NT2/D1 (cell line): ENCODE measurements at regions not wholly inside any gene's neighbourhood (a gene's known extent, or its start where the extent isn't known, plus 50 kb on each side); places are given as distances from the start of the nearest gene placed in this dataset.

Experiments used
- DNase-seq: peaks from one replicate; pipeline ENCODE4 v3.0.0-alpha.2; 2011; ENCODE audit warnings: low read depth, low spot score
- H3K27me3 ChIP-seq: 2 replicates; pipeline ENCODE4 v1.6.0; 2011; ENCODE audit warnings: mild to moderate bottlenecking; ENCODE audit not compliant: insufficient read length, insufficient read depth
- H3K36me3 ChIP-seq: 2 replicates; pipeline ENCODE4 v1.6.1; 2011; ENCODE audit warnings: mild to moderate bottlenecking, low read length, mixed read lengths; ENCODE audit not compliant: insufficient read depth, insufficient read length
- H3K4me1 ChIP-seq: 2 replicates; pipeline ENCODE4 v1.5.1; 2011; ENCODE audit not compliant: insufficient read depth, insufficient read length
- H3K4me3 ChIP-seq: 2 replicates; pipeline ENCODE4 v1.5.1; 2011; ENCODE audit warnings: low read depth; ENCODE audit not compliant: insufficient read length
- H3K9ac ChIP-seq: 2 replicates; pipeline ENCODE4 v1.6.0; 2011; ENCODE audit warnings: low read depth; ENCODE audit not compliant: insufficient read length
- H3K9me3 ChIP-seq: 2 replicates; pipeline ENCODE4 v1.5.1; 2011; ENCODE audit warnings: mild to moderate bottlenecking, low read length; ENCODE audit not compliant: insufficient read depth
- SUZ12 ChIP-seq: IDR thresholded peaks from 2 replicates; pipeline ENCODE4 v1.6.1; 2011; ENCODE audit not compliant: insufficient read length, insufficient read depth; ENCODE audit errors: extremely low read depth
- YY1 ChIP-seq: IDR thresholded peaks from 2 replicates; pipeline ENCODE4 v1.6.1; 2011; ENCODE audit not compliant: insufficient read length, insufficient read depth
- ZNF274 ChIP-seq: IDR thresholded peaks from 2 replicates; pipeline ENCODE4 v1.6.1; 2011; ENCODE audit warnings: mild to moderate bottlenecking, low read depth, low read length

DNA sequence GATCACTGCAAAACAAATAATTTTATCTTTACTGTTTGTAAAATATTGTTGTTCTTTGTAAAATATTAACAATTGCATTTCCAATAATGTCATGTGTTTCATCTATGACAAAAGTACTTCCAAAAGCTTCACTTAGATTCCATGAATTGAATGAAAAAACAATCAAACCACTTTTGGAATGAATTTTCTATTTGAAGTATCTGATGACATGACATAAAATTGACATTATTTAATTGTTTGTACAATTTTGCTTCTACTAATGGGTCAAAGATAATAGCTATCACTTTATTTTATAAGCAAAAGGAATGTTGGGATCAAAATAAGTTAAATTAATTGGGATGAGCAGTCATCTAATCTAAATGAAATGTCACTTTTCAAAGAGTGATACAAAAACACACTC is 684.3 kb downstream of the NR2F1-AS1 start:
- Histone ChIP-seq H3K27me3 (no peaks in the 10 kb centered on the region), H3K4me1 (no peaks in the 10 kb centered on the region), H3K36me3 (no peaks in the 10 kb centered on the region), H3K9ac (no peak overlapping the region), H3K9me3 (no peaks in the 10 kb centered on the region), H3K4me3 (no peak overlapping the region)
- DNase-seq: no peak
- TF ChIP-seq SUZ12 (no peak), ZNF274 (no peak), YY1 (no peak)

DNA sequence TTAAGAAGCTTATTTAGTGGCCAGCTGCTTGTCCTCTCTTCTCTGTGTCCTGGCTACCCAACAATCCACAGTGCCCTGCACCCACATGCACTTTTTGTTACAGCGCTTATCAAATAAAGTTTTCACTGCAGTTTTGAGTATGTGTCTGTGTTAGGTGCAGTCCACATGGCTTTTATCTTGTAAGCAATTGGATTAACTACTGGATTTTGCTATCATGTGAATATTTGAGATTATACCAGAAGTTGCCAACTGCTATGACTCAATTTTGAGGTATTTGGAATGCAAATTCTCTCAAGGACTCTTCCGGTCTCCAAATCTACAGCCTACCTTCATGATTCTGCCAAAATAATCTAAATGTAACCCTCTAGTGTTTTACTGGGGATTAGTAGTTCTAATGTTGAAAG is 690.2 kb downstream of the NR2F1-AS1 start:
- Histone ChIP-seq H3K27me3 (no peaks in the 10 kb centered on the region), H3K36me3 (no peaks in the 10 kb centered on the region), H3K4me1 (no peaks in the 10 kb centered on the region), H3K9ac (no peak overlapping the region), H3K4me3 (no peak overlapping the region), H3K9me3 (no peaks in the 10 kb centered on the region)
- TF ChIP-seq YY1: no peak
- no peak for TF ChIP-seq ZNF274
- TF ChIP-seq SUZ12: no peak
- DNase-seq: no peak

DNA sequence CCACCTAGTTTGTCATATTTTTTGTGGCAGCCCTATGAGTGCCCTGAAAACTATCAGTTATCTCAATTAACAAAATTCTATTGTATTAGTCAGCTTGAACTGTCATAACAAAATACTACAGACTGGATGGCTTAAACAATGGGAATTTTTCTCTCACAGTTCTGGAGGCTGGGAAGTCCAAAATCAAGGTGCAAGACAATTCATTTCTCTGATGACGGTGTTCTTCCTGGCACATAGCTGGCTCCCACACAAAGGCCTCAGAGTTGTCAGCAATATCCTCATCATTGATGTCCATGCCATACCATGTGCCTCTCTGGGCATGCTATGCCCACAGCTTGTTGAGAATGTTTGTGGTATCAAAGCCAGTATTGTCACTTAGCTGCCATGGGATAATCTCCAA is 691.9 kb downstream of the NR2F1-AS1 start:
- Histone ChIP-seq H3K36me3 (no peaks in the 10 kb centered on the region), H3K4me1 (no peaks in the 10 kb centered on the region), H3K4me3 (no peak overlapping the region), H3K9me3 (no peaks in the 10 kb centered on the region), H3K9ac (no peak overlapping the region), H3K27me3 (no peaks in the 10 kb centered on the region)
- TF ChIP-seq YY1: no peak
- TF ChIP-seq ZNF274: no peak
- TF ChIP-seq SUZ12: no peak
- DNase-seq: no peak

DNA sequence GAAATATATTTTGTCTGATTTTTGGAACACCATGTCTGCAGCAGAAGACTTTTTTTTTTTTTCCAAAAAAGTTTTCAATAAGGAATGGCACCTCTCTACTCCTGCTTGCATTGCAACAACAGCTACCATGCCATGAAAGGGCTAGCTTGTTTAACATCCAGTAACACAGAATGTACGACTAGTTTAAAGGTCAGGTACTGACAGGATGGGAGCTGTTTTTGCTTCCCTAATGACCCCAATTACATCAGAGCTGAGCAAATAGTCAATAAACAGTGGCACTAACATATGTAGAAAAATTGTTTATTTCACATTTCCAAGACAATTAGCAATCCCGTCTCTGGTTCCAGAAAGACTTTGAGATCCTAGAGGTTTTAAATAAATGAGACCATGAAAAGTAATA is 693.8 kb downstream of the NR2F1-AS1 start:
- H3K9ac ChIP-seq: no peak overlapping the region
- no peak overlapping the region for H3K4me3 ChIP-seq
- DNase-seq: no peak
- H3K9me3 ChIP-seq: no peaks in the 10 kb centered on the region
- H3K27me3 ChIP-seq: no peaks in the 10 kb centered on the region
- no peaks in the 10 kb centered on the region for H3K36me3 ChIP-seq
- TF ChIP-seq SUZ12 (no peak), ZNF274 (no peak), YY1 (no peak)
- no peaks in the 10 kb centered on the region for H3K4me1 ChIP-seq

DNA sequence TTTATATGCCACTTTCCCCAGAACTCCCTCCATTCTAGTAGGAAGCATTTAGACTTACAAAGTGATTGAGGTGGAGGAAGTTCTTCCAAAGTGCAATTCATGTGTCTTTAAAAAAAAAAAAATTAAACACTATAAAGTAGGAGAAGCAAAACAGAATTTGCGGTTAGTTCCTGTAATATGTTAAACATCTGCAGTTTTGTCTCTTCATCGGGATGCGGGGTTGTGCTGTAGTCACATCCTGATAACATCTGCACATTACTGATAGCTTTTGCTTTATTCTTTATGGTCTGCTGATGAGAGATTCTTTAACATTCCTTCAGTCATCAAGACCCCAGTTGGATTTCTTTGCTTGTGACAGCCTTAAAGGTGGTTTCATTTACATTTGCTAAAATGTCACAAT is 694.3 kb downstream of the NR2F1-AS1 start:
- no peak for TF ChIP-seq SUZ12
- no peak for TF ChIP-seq ZNF274
- no peak for TF ChIP-seq YY1
- Histone ChIP-seq H3K9me3 (no peaks in the 10 kb centered on the region), H3K4me1 (no peaks in the 10 kb centered on the region), H3K27me3 (no peaks in the 10 kb centered on the region), H3K9ac (no peak overlapping the region), H3K4me3 (no peak overlapping the region), H3K36me3 (no peaks in the 10 kb centered on the region)
- DNase-seq: no peak

DNA sequence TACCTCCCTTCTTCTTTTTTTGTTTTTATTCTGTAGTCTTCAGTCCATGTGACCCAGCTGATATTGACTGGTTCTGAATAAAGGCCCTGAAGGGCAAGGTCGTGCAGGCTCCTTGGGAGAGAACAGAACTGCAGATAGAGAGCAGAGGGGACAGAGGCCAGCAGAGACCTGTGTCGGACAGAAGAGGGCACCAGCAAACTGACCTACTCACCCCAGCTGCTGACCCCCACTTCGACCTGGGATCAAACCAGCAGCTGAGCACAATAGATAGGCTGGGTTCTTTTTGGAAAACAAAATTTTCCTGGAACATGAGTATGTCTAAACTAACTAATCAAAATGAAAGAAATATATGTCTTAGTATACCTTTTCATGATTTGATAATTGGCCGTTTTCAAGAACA is 695.1 kb downstream of the NR2F1-AS1 start:
- DNase-seq: peak; percentile 23
- TF ChIP-seq YY1 (no peak), SUZ12 (no peak), ZNF274 (no peak)
- Histone ChIP-seq H3K27me3 (no peaks in the 10 kb centered on the region), H3K36me3 (no peaks in the 10 kb centered on the region), H3K9me3 (no peaks in the 10 kb centered on the region), H3K4me3 (no peak overlapping the region), H3K9ac (no peak overlapping the region), H3K4me1 (no peaks in the 10 kb centered on the region)

DNA sequence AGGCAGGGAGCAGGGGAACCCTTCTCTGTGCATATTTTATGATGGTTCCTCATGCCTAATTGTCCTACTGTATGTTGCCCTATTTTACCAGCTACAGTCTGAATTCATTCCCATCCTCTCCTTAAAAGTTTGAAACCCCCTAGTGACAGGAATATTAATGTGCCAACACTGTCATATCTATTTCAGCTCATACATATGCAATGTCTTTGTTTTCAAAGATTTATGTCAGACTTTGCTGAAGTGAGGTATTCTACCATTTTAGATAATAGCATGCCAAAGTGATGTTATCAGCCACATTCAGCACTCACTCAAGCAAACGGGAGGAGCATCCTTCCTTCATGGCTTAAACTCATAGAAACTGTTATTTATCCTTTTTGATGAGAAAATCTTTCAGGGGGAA is 696.5 kb downstream of the NR2F1-AS1 start:
- TF ChIP-seq YY1: no peak
- no peak for TF ChIP-seq SUZ12
- no peak for TF ChIP-seq ZNF274
- H3K27me3 ChIP-seq: no peaks in the 10 kb centered on the region
- no peaks in the 10 kb centered on the region for H3K36me3 ChIP-seq
- no peaks in the 10 kb centered on the region for H3K9me3 ChIP-seq
- no peak overlapping the region for H3K9ac ChIP-seq
- H3K4me3 ChIP-seq: no peak overlapping the region
- DNase-seq: no peak
- no peaks in the 10 kb centered on the region for H3K4me1 ChIP-seq
